ENCODE measurements at regions not wholly inside any gene's neighbourhood (a gene's known extent, or its start where the extent isn't known, plus 50 kb on each side); places are given as distances from the start of the nearest gene placed in this dataset.

- TF ChIP-seq CTCF (IDR thresholded peaks at IDR 0.05; ENCODE audit: poor library complexity) (no peak), EZH2 (IDR thresholded peaks at IDR 0.05; ENCODE audit: borderline replicate concordance) (no peak)
Observed at GRCh38 chr16:64513871-64514270, 608.0 kb downstream of the CDH11 start.
